SK-N-SH treated with all-trans-retinoic acid at 6 μM for 48 hours (cell line): ENCODE measurements at regions not wholly inside any gene's neighbourhood (a gene's known extent, or its start where the extent isn't known, plus 50 kb on each side); places are given as distances from the start of the nearest gene placed in this dataset.

Experiments
- CSDC2 ChIP-seq: fragments of 250-450 bp; sonication (Bioruptor Pico); IDR thresholded peaks from 2 replicates; pipeline ENCODE4 v1.5.0; 2020; ENCODE audit warnings: mild to moderate bottlenecking, moderate library complexity
- GLIS3 ChIP-seq: fragments of 250-450 bp; sonication (Bioruptor Pico); IDR thresholded peaks from 2 replicates; pipeline ENCODE4 v1.5.0; 2020; ENCODE audit warnings: mild to moderate bottlenecking, moderate library complexity
- PATZ1 ChIP-seq: fragments of 250-450 bp; sonication (Bioruptor Pico); IDR thresholded peaks from 2 replicates; pipeline ENCODE4 v1.8.0; 2020; ENCODE audit warnings: mild to moderate bottlenecking, moderate library complexity, borderline replicate concordance
- ZFP3 ChIP-seq: fragments of 250-450 bp; sonication (Bioruptor Pico); IDR thresholded peaks from 2 replicates; pipeline ENCODE4 v1.5.0; 2020; ENCODE audit warnings: mild to moderate bottlenecking, moderate library complexity

GRCh38 chr15:26132811-26133210 is 269.7 kb upstream of the ATP10A start:
- TF ChIP-seq GLIS3 (CRISPR knock-in tag) (no peak), ZFP3 (CRISPR knock-in tag) (no peak), CSDC2 (no peak), PATZ1 (CRISPR knock-in tag) (no peak)
